ENCODE measurements at regions not wholly inside any gene's neighbourhood (a gene's known extent, or its start where the extent isn't known, plus 50 kb on each side); places are given as distances from the start of the nearest gene placed in this dataset.

- TF ChIP-seq CTCF (IDR thresholded peaks at IDR 0.05; ENCODE audit: insufficient read depth, low read depth, low read length): no peak
- no peak for TF ChIP-seq EZH2 (IDR thresholded peaks at IDR 0.05; ENCODE audit: insufficient read depth, low read length)
Measured at GRCh38 chr5:104052558-104053352, 490.2 kb upstream of the NUDT12 start.

Measured in astrocyte (in vitro differentiated cells and primary cell).